ENCODE measurements at regions not wholly inside any gene's neighbourhood (a gene's known extent, or its start where the extent isn't known, plus 50 kb on each side); places are given as distances from the start of the nearest gene placed in this dataset.

DNA sequence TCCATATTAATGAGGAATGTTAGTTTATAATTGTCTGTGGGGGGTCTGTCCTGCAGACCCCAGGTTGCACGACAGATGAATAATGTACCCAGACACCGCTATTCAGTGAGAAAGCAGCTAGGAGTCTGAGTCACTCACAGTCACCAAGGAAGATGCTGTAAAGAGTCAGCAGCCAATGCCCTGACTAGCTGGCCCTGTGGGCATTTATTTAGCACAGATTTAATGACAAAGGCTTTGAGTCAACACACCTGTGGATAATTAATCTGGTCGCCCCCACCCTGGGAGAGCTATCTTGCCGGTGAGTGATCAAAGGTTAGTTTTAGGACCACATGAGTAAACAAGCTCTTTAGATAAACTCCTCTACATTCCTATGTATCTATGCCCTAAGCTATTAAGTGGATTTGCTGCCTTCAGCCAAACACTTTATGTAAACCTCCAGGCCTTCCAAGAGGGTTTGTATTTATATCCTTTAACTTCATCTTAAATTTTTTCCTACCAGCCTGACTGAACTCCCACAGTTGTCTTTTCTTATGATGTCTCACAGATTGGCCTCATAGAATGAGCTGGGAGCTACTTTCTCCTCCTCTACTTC is 180.0 kb upstream of the ADCY1 start:
- no peak overlapping the region for H3K4me3 Mint-ChIP-seq
- H3K9me3 Mint-ChIP-seq: peaks cover 0 to 14% (median 3%) of the 10 kb centered on the region in 3 donors
- no peaks in the 10 kb centered on the region for H3K4me1 Mint-ChIP-seq
- H3K27me3 Mint-ChIP-seq: peaks cover 2% of the 10 kb centered on the region
- no peaks in the 10 kb centered on the region for H3K36me3 Mint-ChIP-seq
- no peak overlapping the region for H3K27ac Mint-ChIP-seq

DNA sequence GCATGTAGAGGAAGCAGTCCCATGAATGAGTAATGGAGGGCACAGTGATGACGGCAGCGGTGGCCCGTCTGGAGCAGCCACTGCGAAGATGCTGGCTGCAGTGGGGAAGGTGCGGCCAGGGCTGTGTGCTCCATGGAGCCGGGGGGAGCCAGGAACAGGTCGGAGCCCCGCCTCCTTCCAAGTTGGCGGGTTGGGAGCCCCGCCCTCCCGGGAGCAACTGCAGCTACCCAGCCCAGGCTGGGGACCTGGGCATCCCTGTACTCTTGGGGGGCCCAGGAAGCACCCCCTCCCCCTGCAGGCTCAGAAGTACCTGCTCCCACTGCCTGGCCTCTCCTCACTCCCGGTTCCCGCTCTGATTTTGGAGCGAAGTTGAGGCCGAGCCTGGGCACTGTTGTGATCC is 175.1 kb upstream of the ADCY1 start:
- H3K36me3 Mint-ChIP-seq: peaks cover 5% of the 10 kb centered on the region
- no peaks in the 10 kb centered on the region for H3K4me1 Mint-ChIP-seq
- H3K9me3 Mint-ChIP-seq: peaks cover 0 to 14% (median 2%) of the 10 kb centered on the region in 3 donors
- H3K27ac Mint-ChIP-seq: no peak overlapping the region
- peaks cover 4% of the 10 kb centered on the region for H3K27me3 Mint-ChIP-seq
- no peak overlapping the region for H3K4me3 Mint-ChIP-seq

DNA sequence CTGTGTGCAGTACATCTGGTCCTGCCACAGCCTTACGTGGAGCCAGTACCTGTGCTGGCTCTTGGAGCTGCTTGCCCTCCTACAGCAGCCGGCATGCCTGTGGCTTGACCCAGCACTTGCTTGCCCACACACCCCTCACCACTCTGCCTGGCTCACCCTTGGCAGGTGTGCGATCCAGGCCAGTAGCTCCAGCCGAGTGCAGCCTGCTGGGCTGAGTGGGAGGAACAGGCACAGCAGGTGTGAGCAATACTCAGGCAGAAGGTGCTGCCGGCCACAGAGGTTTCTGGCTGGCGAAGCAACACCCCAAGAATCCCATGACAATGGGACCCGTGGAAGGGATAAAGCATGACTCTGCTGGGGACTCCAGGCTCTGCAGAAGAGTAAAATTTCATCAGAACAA is 173.5 kb upstream of the ADCY1 start:
- H3K9me3 Mint-ChIP-seq: peaks cover 0 to 5% (median 4%) of the 10 kb centered on the region in 3 donors
- H3K36me3 Mint-ChIP-seq: peaks cover 5% of the 10 kb centered on the region
- no peak overlapping the region for H3K4me3 Mint-ChIP-seq
- H3K27me3 Mint-ChIP-seq: peaks cover 6% of the 10 kb centered on the region
- no peaks in the 10 kb centered on the region for H3K4me1 Mint-ChIP-seq
- no peak overlapping the region for H3K27ac Mint-ChIP-seq

DNA sequence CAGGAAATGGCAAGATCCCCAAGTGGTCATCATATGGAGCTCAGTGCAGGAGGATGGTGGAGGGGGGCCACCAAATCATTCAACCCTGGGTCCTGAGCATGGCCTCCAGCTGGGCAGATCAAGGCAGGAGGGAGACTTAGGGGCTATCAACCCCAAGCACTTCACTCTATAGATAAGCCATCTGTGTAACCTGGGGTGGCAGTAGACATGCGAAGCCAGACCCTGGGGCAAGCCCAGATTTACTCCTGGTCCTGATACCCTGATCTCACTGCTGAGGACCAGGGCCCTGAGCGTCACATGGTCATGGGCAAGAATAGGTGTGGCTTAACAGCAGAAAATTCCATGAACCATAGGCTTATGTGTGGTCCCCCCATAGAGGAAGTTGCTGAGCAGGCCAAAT is 173.0 kb upstream of the ADCY1 start:
- Mint-ChIP-seq H3K36me3 (peaks cover 5% of the 10 kb centered on the region), H3K4me3 (no peak overlapping the region), H3K9me3 (peaks cover 0 to 5% (median 4%) of the 10 kb centered on the region in 3 donors), H3K4me1 (no peaks in the 10 kb centered on the region), H3K27ac (no peak overlapping the region), H3K27me3 (peaks cover 6% of the 10 kb centered on the region)

DNA sequence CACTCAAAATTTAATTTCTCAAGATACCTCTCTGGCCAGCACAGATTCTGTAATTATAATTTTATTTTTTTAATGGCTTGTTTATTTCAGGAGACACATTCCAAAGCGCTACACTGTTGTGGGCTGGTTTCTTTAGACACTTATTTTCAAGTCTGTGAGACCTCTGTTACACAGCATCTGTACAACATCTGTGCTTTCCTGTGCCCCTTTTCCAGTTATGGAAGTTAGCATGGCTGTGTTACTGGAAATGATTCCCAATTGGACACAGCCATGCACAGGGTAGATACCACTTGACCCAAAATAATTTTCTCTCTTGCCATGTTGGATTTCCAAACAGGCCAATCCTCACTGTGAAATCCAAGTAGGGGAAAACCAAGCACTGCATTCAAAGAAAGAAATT is 172.3 kb upstream of the ADCY1 start:
- H3K4me3 Mint-ChIP-seq: no peak overlapping the region
- no peaks in the 10 kb centered on the region for H3K4me1 Mint-ChIP-seq
- H3K9me3 Mint-ChIP-seq: peaks cover 0 to 5% (median 4%) of the 10 kb centered on the region in 3 donors
- H3K27ac Mint-ChIP-seq: no peak overlapping the region
- peaks cover 6% of the 10 kb centered on the region for H3K27me3 Mint-ChIP-seq
- peaks cover 5% of the 10 kb centered on the region for H3K36me3 Mint-ChIP-seq

DNA sequence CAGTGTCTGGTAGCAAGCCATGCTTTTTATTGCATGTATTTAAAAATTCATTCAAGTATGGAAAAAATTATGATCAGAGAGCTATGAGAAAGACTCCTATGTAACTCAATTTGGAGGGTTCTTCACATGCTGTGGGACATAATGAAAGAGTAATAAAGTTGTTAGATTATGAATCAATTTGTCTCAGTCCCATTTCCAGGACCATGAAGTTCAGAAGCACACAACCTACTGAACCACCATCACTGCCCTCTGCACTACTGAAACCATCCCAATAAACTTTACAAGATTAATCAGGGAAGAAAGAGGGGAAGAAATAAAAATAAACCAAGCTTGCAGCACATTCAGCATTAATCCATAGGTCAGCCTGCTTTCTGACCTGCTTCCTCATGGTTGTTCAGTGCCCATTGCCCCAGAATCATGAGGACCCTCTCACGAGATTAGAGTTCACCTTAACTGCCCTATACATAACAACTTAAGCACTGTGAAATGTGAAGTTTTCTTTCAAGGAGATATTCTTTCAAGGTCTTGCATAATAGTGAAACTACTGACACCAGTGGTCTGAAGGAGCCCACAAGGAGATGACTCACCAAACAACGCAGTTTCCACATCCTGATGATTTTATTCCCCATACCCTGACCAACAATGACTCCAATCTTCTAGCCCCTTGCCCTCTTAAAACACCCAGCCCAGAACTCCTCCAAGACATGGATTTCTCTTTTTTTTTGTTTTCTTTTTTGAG is 171.5 kb upstream of the ADCY1 start:
- Mint-ChIP-seq H3K4me3 (no peak overlapping the region), H3K27me3 (peaks cover 6% of the 10 kb centered on the region), H3K27ac (no peak overlapping the region), H3K9me3 (peaks cover 0 to 5% (median 4%) of the 10 kb centered on the region in 3 donors), H3K4me1 (no peaks in the 10 kb centered on the region), H3K36me3 (peaks cover 6% of the 10 kb centered on the region)

DNA sequence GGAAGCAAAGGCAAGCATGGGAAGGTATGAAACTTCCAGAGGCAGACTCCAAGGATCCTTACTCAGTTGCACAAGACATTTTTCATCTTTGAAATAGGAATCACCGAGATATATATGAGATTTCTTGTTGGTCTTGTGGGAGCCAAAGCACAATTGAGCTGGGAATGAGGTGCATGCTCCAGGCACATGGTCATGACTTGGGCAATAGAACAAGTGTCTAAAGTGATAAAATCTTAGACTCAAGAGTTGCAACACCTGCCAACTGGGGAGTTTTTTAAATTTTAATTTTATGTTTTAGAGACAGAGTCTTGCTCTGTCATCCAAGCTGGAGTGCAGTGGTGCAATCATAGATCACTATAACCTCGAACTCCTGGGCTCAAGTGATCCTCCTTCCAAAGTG is 169.5 kb upstream of the ADCY1 start:
- no peaks in the 10 kb centered on the region for H3K4me1 Mint-ChIP-seq
- H3K27ac Mint-ChIP-seq: no peak overlapping the region
- peaks cover 0 to 5% (median 4%) of the 10 kb centered on the region in 3 donors for H3K9me3 Mint-ChIP-seq
- no peak overlapping the region for H3K4me3 Mint-ChIP-seq
- peaks cover 6% of the 10 kb centered on the region for H3K36me3 Mint-ChIP-seq
- peaks cover 4% of the 10 kb centered on the region for H3K27me3 Mint-ChIP-seq

DNA sequence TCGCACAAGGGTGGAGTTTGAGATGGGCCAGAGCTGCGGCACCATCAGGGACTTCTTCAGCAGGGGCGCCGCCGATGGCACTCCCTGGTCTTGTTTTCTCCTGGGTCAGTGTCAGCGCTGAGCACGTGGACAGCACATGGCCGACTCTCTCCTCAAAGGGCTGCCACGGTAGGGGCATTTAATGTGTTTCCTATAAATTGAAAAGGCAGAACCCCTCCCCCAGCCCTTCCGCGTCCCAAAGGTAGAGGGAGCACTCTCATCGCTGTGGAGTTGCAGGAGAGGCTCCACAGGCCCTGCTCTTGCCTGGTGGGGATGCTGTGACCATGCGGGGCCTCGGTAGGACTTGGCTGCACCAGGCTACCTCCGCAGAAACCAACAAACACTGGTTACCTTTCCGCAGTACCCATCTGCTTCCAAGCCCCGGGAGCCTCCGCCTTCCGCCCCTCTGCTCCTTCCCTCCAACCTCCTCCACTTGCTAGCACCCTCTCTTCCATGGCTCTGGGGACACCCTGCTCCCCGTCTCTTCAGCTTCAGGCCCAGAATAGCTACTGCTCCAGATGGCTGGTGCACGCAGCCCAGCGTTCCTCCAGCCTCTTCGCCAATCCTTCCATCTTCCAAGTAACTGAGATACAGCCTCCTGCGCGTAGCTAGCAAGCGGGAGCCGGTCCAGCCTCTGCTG is 166.3 kb upstream of the ADCY1 start:
- Mint-ChIP-seq H3K27me3 (peaks cover 4% of the 10 kb centered on the region), H3K4me1 (no peaks in the 10 kb centered on the region), H3K36me3 (peaks cover 6% of the 10 kb centered on the region), H3K4me3 (no peak overlapping the region), H3K9me3 (peaks cover 0 to 12% (median 2%) of the 10 kb centered on the region in 3 donors), H3K27ac (no peak overlapping the region)

DNA sequence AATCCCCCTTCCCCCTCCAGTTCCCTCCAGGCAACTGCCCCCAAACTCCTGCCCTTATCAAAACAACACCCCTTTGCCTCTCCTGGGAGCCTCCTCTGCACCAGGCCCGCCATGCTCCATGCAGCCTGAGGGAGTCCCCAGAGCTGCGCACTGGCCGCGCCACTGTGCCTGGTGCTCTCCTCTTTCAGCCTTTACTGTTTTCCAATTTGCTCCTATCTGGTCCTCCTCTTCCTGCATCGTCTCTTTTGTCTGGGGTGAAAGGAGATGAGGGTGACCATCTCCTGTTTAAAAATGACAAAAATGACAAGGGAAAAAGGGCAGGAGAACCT is 165.8 kb upstream of the ADCY1 start:
- Mint-ChIP-seq H3K36me3 (peaks cover 6% of the 10 kb centered on the region), H3K27me3 (peaks cover 4% of the 10 kb centered on the region), H3K27ac (peak overlapping the region in 1 of 3 donors; percentile 32), H3K9me3 (peaks cover 0 to 12% (median 2%) of the 10 kb centered on the region in 3 donors), H3K4me3 (no peak overlapping the region), H3K4me1 (no peaks in the 10 kb centered on the region)

DNA sequence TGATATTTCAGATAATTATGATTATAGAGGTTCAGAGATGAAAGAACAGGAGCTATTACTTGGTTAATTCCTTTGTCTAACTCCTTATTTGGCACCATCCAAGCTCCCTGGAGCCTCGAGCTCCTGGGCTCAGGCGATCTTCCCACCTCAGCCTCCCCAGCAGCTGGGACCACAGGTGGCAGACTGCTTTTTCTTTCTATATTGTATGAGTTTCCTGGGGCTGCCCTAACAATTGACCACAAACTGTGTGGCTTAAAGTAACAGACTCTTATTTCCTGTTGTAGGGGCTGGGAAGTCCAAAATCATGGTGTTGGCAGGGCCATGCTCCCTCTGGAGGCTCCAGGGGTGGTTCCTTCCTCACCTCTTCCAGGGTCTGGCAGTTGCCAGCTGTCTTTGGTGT is 163.3 kb upstream of the ADCY1 start:
- Mint-ChIP-seq H3K4me1 (no peaks in the 10 kb centered on the region), H3K9me3 (peaks cover 0 to 7% (median 0%) of the 10 kb centered on the region in 3 donors), H3K4me3 (no peak overlapping the region), H3K36me3 (peaks cover 1% of the 10 kb centered on the region), H3K27me3 (peaks cover 1% of the 10 kb centered on the region), H3K27ac (no peak overlapping the region)

DNA sequence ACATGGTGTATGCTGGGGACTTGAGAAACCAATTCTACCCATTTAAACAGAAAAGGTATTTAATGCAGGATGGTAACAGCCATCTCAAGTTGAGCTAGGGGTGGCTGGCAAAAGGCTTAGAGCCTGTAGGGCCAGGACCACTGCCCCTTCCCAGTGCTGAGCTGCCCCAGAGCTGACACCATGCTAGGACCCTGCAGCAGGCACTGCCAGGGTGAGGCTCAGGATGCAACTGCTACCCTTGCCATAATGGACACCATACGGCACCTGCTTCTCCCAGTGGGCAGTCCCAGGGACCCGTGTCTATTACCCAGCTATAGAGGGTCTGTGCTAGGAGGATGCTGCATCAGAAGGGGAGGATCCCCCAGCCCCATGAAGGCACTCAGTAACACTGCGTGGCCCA is 160.7 kb upstream of the ADCY1 start:
- Mint-ChIP-seq H3K27me3 (peaks cover 1% of the 10 kb centered on the region), H3K4me1 (no peaks in the 10 kb centered on the region), H3K27ac (no peak overlapping the region), H3K4me3 (no peak overlapping the region), H3K36me3 (no peaks in the 10 kb centered on the region), H3K9me3 (peaks cover 0 to 7% (median 0%) of the 10 kb centered on the region in 3 donors)

DNA sequence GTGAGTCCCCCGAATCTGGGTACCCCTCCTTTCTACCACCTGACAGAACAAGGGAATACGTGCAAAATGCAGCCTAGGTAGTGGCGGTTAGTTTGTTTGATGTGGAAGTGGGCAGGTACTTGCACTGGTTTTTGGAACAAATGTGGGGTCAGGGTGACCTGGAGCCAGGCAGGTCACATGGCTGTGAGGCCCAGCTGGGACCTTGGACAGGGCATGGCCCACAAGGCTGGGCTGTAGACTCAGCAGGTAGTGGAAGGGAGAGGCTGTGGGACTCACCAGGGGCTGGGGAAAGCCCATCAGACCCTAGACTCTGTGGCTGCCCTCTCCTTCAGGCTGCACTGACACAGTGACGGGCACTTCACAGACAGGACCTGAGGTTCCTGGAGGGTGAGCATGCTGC is 159.9 kb upstream of the ADCY1 start:
- Mint-ChIP-seq H3K27me3 (peaks cover 1% of the 10 kb centered on the region), H3K4me3 (peak overlapping the region in 1 of 4 donors; percentile 17), H3K36me3 (no peaks in the 10 kb centered on the region), H3K9me3 (peaks cover 0 to 7% (median 0%) of the 10 kb centered on the region in 3 donors), H3K27ac (peak overlapping the region in 1 of 3 donors; percentile 47), H3K4me1 (no peaks in the 10 kb centered on the region)

DNA sequence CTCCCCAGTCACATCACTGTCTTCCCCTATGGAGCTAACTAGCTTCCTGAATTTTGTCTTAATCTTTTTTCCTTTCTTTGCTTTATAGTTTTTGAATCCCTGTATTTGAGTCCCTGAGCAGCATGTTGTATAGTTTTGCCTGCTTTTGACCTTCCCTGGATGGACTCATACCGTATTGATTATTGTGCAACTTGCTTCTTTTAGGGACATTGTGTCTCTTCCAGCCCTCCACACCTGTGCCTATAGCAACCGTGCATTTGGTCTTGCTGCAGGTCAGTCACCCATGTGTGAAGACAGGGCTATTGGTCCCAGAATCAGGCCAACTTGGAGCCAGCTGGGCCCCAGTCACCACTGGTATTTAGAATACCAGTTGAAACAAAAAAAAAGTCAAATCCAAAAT is 158.9 kb upstream of the ADCY1 start:
- no peak overlapping the region for H3K27ac Mint-ChIP-seq
- no peak overlapping the region for H3K4me3 Mint-ChIP-seq
- peaks cover 0 to 7% (median 0%) of the 10 kb centered on the region in 3 donors for H3K9me3 Mint-ChIP-seq
- peaks cover 1% of the 10 kb centered on the region for H3K27me3 Mint-ChIP-seq
- H3K4me1 Mint-ChIP-seq: no peaks in the 10 kb centered on the region
- no peaks in the 10 kb centered on the region for H3K36me3 Mint-ChIP-seq

DNA sequence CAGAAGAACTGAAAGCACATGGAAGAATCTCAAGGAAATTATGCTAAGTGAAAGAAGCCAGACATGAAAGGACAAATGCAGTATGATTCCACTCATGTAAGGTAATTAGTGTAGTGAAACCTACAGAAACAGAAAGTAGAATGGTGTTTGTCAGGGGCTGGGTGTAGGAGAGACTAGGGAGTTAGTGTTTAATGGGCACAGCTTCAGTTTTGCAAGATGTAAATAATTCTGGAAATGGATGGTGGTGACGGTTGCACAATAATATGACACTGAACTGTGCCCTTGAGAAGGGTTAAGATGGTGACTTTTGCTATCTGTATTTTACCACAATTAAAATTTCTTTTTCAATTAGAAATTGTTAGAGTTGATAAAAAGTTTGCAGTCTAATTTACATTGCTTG is 157.3 kb upstream of the ADCY1 start:
- Mint-ChIP-seq H3K4me3 (no peak overlapping the region), H3K9me3 (no peaks in the 10 kb centered on the region), H3K36me3 (no peaks in the 10 kb centered on the region), H3K4me1 (no peaks in the 10 kb centered on the region), H3K27me3 (peaks cover 4% of the 10 kb centered on the region), H3K27ac (peak overlapping the region in 1 of 3 donors; percentile 26)

DNA sequence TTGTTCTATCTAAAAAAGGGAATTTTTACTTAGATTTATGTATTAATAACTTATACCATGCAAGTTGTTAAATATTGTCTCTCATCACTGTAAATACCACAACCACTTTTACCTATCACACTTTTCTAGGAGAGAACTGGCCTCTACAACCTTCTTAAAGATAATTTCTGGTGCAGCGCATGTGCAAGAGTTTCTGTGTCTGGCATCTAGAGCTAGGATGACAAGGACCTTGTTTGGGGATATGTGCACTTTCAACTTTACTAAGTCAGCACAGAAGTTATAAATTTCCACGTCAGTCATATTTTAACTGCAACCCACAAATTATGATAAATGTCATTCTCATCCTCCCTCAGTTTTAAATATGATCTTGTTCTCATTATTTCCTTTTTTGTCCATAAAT is 156.9 kb upstream of the ADCY1 start:
- Mint-ChIP-seq H3K4me3 (no peak overlapping the region), H3K4me1 (no peaks in the 10 kb centered on the region), H3K36me3 (no peaks in the 10 kb centered on the region), H3K9me3 (no peaks in the 10 kb centered on the region), H3K27me3 (peaks cover 4% of the 10 kb centered on the region), H3K27ac (no peak overlapping the region)

DNA sequence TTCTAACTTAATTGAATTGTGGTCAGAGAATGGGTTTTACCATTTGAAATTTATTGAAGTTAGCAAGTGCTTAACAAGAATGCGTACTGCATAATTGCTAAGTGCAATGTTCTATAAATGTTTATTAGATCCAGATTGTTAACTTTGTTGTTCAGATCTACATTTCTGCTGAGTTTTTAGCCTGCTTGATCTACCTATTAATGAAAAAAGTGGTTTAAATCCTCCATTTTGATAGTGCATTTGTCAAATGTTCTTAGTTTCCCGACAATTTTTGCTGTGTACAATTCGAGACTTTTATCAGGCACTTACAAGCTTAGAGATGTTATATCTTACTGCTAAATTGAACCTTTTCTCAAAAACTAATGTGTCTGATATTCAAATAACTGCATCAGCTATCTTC is 156.4 kb upstream of the ADCY1 start:
- H3K36me3 Mint-ChIP-seq: no peaks in the 10 kb centered on the region
- H3K27ac Mint-ChIP-seq: no peak overlapping the region
- H3K27me3 Mint-ChIP-seq: peaks cover 6% of the 10 kb centered on the region
- H3K9me3 Mint-ChIP-seq: no peaks in the 10 kb centered on the region
- H3K4me3 Mint-ChIP-seq: no peak overlapping the region
- no peaks in the 10 kb centered on the region for H3K4me1 Mint-ChIP-seq
